Skeletal muscle tissue (tissue), 3 donors: ENCODE measurements at regions not wholly inside any gene's neighbourhood (a gene's known extent, or its start where the extent isn't known, plus 50 kb on each side); places are given as distances from the start of the nearest gene placed in this dataset.

ENCODE experiments used
- H3K27ac ChIP-seq: one replicate; pipeline ENCODE4 v1.7.0; 2013; ENCODE audit warnings: mild to moderate bottlenecking, low read depth, low read length, inconsistent platforms
- H3K27me3 ChIP-seq, 3 donors: one replicate each; pipeline ENCODE4 v1.7.0; 2013; ENCODE audit warnings: low read length in 3 of 3; ENCODE audit not compliant: control insufficient read depth in 3 of 3, insufficient read depth in 3 of 3
- H3K36me3 ChIP-seq, 3 donors: one replicate each; pipeline ENCODE4 v1.7.0; 2013; ENCODE audit warnings: low read length in 3 of 3; ENCODE audit not compliant: control insufficient read depth in 3 of 3, insufficient read depth in 3 of 3
- H3K4me1 ChIP-seq, 3 donors: one replicate each; pipeline ENCODE4 v1.7.0; 2013; ENCODE audit warnings: low read length in 3 of 3, mild to moderate bottlenecking in 3 of 3; ENCODE audit not compliant: control insufficient read depth in 3 of 3, insufficient read depth in 3 of 3
- H3K4me3 ChIP-seq, 3 donors: one replicate each; pipeline ENCODE4 v1.7.0; 2013; ENCODE audit warnings: low read length in 3 of 3
- H3K9ac ChIP-seq, 3 donors: one replicate each; pipeline ENCODE4 v1.7.0; 2013; ENCODE audit warnings: low read length in 3 of 3, mild to moderate bottlenecking in 3 of 3, moderate library complexity in 2 of 3, low read depth in 1 of 3
- H3K9me3 ChIP-seq, 3 donors: one replicate each; pipeline ENCODE4 v1.7.0; 2013; ENCODE audit warnings: low read length in 3 of 3; ENCODE audit not compliant: control insufficient read depth in 3 of 3
- donor health status: Osteomylitis.

DNA sequence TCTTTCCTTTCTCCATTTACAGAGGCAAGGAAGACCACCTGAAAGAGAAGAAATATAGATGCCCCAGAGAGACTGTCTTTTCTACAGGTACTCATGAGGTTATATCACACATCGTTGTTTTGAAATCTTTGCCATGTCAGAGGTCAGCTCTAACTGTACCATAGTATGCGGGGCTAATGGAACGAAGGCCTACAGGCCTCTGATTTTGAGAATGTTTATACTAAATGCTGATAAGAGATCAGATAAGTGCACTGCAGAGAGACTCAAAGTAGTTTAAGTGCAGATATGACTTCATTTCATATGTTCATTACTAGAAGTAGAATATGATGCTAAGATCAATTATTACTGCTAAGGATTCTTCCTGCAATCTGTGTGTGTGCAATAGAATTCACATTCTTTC, 1005.0 kb downstream of the GALC start:
- no peak overlapping the region for H3K9ac ChIP-seq
- H3K4me3 ChIP-seq: no peak overlapping the region
- no peak overlapping the region for H3K27ac ChIP-seq
- no peaks in the 10 kb centered on the region for H3K9me3 ChIP-seq
- H3K4me1 ChIP-seq: no peaks in the 10 kb centered on the region
- H3K36me3 ChIP-seq: no peaks in the 10 kb centered on the region
- no peaks in the 10 kb centered on the region for H3K27me3 ChIP-seq

DNA sequence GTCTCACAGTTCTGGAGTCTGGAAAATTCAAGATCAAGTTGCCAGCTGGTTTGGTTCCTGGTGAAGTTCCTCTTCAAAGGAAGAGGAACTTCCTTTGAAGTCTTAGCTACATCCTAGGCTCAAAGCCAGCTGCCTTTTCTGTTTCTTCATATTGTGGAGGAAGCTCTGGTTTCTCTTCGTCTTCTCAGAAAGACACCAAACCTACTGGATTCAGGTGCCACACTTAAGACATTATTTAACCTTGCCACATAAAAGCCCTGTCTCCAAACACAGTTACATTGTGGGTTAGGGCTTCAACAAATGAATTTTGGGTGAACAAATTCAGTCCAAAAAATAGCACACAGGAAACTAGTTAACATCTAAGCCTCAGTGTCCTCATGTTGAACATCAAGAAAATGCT, 1019.8 kb downstream of the GALC start:
- Histone ChIP-seq H3K9me3 (peaks cover 0 to under 1% (median 0%) of the 10 kb centered on the region in 3 donors), H3K4me3 (no peak overlapping the region), H3K27ac (no peak overlapping the region), H3K9ac (no peak overlapping the region), H3K36me3 (no peaks in the 10 kb centered on the region), H3K4me1 (no peaks in the 10 kb centered on the region), H3K27me3 (no peaks in the 10 kb centered on the region)

DNA sequence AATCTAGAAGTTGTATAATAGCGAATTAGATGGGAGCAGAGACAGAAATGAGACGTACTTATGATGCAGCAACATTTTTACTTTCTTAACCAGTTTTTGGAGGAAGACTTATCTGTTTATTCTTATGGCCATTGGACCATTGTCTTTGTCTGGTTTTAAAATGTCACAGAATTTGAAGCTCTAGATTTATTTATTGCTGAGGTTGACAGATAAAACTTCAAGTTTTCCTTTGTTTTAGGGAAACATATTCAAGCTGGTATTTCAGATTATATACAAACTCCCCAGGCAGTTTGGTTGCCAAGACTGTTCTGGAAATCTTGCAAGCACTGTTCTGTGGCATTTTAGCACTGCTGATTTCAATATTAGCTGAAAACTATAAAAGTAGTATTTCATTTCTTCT, 1021.7 kb downstream of the GALC start:
- H3K27ac ChIP-seq: no peak overlapping the region
- H3K9ac ChIP-seq: no peak overlapping the region
- H3K27me3 ChIP-seq: no peaks in the 10 kb centered on the region
- H3K36me3 ChIP-seq: no peaks in the 10 kb centered on the region
- peaks cover 0 to 2% (median 0%) of the 10 kb centered on the region in 3 donors for H3K9me3 ChIP-seq
- H3K4me1 ChIP-seq: no peaks in the 10 kb centered on the region
- no peak overlapping the region for H3K4me3 ChIP-seq

DNA sequence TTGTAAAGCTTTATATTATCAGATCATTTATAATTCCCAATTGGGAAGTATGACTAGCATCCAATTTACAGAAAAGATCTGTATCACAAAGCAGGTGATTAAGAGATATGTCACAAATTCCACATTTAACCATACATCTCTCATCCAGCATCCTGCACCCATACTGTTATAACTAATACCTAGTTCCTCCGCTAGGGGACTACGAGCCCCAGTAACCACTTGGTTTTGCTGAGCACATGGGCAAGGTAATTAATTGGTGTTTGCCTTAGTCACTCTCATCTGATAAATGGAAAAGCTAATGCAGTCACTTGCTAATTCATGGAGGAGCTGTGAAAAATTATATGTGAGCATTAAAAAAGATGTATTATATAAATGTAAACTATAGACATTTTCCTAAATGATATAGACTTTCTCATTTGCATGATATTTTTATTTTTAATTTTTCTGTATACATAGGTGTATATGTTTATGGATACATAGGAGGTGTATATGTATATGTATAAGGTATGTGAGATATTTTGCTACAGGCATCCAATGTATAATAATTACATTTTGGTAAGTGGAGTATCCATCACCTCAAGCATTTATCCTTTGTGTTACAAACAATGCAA, 1031.8 kb downstream of the GALC start:
- Histone ChIP-seq H3K27ac (no peak overlapping the region), H3K27me3 (no peaks in the 10 kb centered on the region), H3K36me3 (no peaks in the 10 kb centered on the region), H3K9me3 (peaks cover 0 to 9% (median 0%) of the 10 kb centered on the region in 3 donors), H3K4me1 (no peaks in the 10 kb centered on the region), H3K9ac (no peak overlapping the region), H3K4me3 (no peak overlapping the region)

DNA sequence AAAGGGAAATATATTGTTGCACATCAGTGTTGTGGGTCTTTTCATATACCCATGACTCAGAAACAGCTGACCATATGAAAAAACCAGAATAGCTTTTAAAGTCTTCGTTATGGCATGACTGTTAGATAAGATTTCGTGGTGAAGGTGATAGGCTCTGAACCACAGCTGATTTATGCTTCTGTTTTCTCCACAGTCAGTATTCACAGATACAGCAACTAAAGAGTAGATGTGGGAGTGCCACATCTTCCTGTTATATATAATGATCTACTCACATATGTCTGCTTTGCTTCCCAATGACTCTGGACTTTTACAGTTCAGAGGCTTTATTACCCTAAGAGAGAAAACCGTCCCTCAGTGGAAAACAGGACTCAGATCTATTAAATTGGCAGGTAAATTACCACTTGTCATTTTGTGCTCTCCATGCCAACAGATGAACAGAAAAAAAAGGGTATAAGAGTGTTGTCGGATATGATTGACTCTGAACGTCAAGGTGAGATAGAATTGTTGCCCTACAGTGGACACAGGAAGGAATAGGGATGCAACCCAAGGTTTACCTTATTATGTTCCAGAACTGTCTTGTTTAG, 1037.1 kb downstream of the GALC start:
- Histone ChIP-seq H3K27me3 (no peaks in the 10 kb centered on the region), H3K36me3 (no peaks in the 10 kb centered on the region), H3K4me1 (no peaks in the 10 kb centered on the region), H3K27ac (no peak overlapping the region), H3K9me3 (no peaks in the 10 kb centered on the region), H3K9ac (no peak overlapping the region), H3K4me3 (no peak overlapping the region)

DNA sequence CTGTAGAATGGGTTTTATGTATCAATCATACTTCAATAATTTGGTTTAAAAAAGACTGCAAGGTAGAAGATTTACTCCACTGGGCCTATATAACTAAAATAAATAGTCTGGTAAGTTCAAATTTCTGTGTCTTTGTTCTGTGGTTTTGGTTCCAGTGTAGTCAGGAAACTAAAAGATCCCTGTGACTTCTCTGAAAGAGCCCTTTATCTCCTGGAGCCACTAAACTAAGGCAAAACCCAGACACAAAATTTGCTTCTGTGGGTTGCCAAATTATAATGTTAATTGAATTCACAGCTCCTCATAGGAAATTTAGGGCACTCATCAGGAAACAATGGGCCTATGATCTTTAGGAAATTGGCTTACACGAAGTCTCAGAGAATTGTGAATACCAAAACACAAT, 1038.4 kb downstream of the GALC start:
- Histone ChIP-seq H3K36me3 (no peaks in the 10 kb centered on the region), H3K27me3 (no peaks in the 10 kb centered on the region), H3K9me3 (no peaks in the 10 kb centered on the region), H3K4me1 (no peaks in the 10 kb centered on the region), H3K9ac (no peak overlapping the region), H3K27ac (no peak overlapping the region), H3K4me3 (no peak overlapping the region)

DNA sequence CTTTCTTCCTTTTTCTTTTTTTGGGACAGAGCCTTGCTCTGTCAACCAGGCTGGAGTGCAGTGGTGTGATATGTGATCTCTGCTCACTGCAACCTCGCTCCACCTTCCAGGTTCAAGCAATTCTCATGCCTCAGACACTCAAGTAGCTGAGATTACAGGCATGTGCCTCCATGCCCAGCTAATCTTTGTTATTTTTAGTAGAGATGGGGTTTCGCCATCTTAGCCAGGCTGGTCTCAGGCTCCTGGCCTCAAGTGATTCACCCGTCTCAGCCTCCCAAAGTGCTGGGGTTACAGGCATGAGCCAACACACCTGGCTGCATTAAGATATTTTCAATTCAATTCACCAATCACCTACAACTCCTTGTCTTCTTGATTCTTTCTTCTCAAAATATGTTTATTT, 1046.5 kb downstream of the GALC start:
- H3K27ac ChIP-seq: no peak overlapping the region
- H3K9me3 ChIP-seq: no peaks in the 10 kb centered on the region
- no peaks in the 10 kb centered on the region for H3K4me1 ChIP-seq
- H3K36me3 ChIP-seq: no peaks in the 10 kb centered on the region
- H3K27me3 ChIP-seq: no peaks in the 10 kb centered on the region
- H3K9ac ChIP-seq: no peak overlapping the region
- H3K4me3 ChIP-seq: no peak overlapping the region

DNA sequence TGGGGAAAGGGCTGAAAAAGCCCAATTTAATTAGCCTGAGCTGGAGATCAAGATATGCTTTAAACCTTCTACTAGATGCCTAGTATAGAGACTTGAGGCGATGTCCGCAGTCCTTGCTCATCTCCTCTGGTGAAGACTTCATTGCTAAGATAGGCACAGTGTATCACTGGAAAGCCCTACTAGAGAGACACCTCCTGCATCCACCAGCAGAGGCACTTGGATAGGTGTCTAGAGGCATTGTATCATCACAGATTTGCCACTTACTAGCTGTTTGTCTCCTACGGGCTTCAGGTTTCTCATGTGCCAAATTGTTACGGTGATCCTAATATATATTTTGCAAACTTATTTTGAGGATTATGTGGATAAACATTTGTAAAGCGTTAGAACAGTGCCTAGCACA, 1048.5 kb downstream of the GALC start:
- Histone ChIP-seq H3K9me3 (peaks cover 0 to 2% (median 0%) of the 10 kb centered on the region in 3 donors), H3K27ac (no peak overlapping the region), H3K9ac (no peak overlapping the region), H3K27me3 (no peaks in the 10 kb centered on the region), H3K4me3 (no peak overlapping the region), H3K4me1 (no peaks in the 10 kb centered on the region), H3K36me3 (no peaks in the 10 kb centered on the region)

DNA sequence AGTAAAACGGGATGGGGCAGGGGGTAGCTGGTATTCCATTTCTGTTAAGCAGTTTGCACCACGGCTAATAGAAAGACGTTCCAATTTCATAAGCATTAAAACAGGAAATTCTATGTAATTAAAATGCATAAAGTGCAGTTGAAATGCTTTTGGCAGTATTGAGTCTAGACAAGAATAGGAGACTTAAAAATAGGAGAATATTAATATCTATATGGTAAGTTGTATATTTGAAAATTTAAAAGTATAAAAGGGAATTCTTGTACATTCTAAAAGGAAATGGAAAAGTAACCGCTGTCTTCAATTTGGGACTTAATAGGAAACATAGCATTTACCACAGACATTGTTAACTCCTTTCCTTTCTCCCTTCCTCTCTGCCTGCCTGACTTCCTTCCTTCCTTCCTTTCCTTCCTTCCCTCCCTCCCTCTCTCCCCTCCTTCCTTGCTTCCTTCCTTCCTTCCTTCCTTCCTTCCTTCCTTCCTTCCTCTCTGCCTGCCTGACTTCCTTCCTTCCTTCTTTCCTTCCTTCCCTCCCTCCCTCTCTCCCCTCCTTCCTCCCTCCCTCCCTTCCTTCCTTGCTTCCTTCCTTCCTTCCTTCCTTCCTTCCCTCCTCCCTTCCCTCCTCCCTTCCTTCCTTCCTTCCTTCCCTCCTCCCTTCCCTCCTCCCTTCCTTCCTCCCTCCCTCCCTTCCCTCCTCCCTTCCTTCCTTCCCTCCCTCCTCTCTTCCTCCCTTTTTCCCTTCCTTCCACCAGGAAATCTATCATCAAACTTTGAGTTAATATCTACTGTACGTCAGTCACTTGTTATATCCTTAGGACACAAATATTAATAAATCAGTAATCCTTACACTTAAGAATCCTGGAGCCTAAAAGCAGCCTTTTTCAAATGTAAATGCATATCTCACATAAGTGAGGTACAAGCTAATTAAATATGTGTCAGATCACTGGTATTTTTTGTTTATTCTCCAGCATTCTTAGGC, 1049.3 kb downstream of the GALC start:
- Histone ChIP-seq H3K4me1 (no peaks in the 10 kb centered on the region), H3K27me3 (no peaks in the 10 kb centered on the region), H3K9ac (no peak overlapping the region), H3K9me3 (peaks cover 0 to 2% (median 0%) of the 10 kb centered on the region in 3 donors), H3K36me3 (no peaks in the 10 kb centered on the region), H3K27ac (no peak overlapping the region), H3K4me3 (no peak overlapping the region)

DNA sequence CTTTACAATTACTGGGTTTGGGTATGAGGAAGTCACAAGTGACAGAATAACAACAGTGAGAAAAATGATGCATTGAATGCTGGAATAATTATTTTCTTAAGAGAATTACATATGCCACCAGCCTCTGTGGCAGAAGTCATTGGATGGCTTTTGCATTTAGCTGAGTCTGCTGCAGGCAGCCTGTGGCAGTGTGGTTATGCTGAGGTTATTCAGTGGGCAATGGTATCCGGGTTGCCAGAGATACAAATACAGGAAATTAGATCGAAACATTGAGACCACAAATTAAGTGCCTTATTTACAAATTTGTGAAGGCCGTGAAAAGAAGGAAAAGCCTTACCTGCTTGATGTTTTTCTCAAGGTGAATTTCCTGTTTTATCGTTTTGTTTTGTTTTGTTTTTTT, 1050.0 kb downstream of the GALC start:
- H3K9ac ChIP-seq: no peak overlapping the region
- H3K4me1 ChIP-seq: no peaks in the 10 kb centered on the region
- H3K4me3 ChIP-seq: no peak overlapping the region
- no peak overlapping the region for H3K27ac ChIP-seq
- H3K9me3 ChIP-seq: peaks cover 0 to 2% (median 0%) of the 10 kb centered on the region in 3 donors
- no peaks in the 10 kb centered on the region for H3K27me3 ChIP-seq
- no peaks in the 10 kb centered on the region for H3K36me3 ChIP-seq
